Chondrocyte (in vitro differentiated cells): ENCODE measurements at regions not wholly inside any gene's neighbourhood (a gene's known extent, or its start where the extent isn't known, plus 50 kb on each side); places are given as distances from the start of the nearest gene placed in this dataset.
A peak's percentile ranks its signal among the peaks of the same experiment; 100 is the strongest.

ENCODE experiments used
- DNase-seq: peaks from one replicate; pipeline ENCODE4 v3.0.0; 2021; ENCODE audit warnings: mixed read lengths, low spot score
- H3K27ac Mint-ChIP-seq: one replicate; pipeline ENCODE4 v1.8.0; 2021; ENCODE audit warnings: mild to moderate bottlenecking, moderate library complexity, mixed read lengths; ENCODE audit not compliant: unreplicated experiment
- H3K27me3 Mint-ChIP-seq: 2 replicates; pipeline ENCODE4 v1.8.0; 2021; ENCODE audit warnings: low read depth, mixed read lengths
- H3K36me3 Mint-ChIP-seq: 2 replicates; pipeline ENCODE4 v1.8.0; 2021; ENCODE audit warnings: low read depth, mixed read lengths
- H3K4me1 Mint-ChIP-seq: 2 replicates; pipeline ENCODE4 v1.8.0; 2021; ENCODE audit warnings: low read depth, mild to moderate bottlenecking, mixed read lengths
- H3K4me3 Mint-ChIP-seq: one replicate; pipeline ENCODE4 v1.8.0; 2021; ENCODE audit warnings: mild to moderate bottlenecking, moderate library complexity, mixed read lengths; ENCODE audit not compliant: unreplicated experiment
- H3K9me3 Mint-ChIP-seq: 2 replicates; pipeline ENCODE4 v1.8.0; 2021; ENCODE audit warnings: low read depth, mixed read lengths
- CTCF ChIP-seq: fragments of 200-600 bp; sonication (generic); IDR thresholded peaks from 2 replicates; pipeline ENCODE4 v1.5.0; 2021; ENCODE audit warnings: antibody characterized with exemption, mild to moderate bottlenecking, moderate library complexity

DNA sequence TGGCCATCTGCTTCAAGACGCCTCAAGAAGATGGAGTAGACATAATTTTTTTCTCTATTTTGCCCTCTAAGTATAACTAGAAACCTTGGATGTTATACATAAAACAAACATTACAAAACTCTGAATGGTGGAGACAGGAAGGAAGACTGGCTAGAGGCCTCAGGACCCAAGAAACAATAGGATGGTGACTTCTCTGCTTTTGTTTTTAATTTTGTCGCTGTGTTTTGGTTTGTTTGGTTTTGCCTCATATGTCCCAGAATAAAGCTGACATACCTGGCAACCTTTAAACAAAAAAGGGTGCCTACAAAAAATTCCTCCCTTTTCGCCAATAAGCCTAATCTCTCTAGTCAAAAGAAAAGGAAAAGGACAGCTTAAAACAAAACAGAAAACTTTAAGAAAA is 109.1 kb downstream of the PPP4R3C start:
- no peak for TF ChIP-seq CTCF
- DNase-seq: no peak
- no peak overlapping the region for H3K4me3 Mint-ChIP-seq
- H3K9me3 Mint-ChIP-seq: peaks cover 7% of the 10 kb centered on the region
- no peak overlapping the region for H3K27ac Mint-ChIP-seq
- H3K4me1 Mint-ChIP-seq: no peaks in the 10 kb centered on the region
- no peaks in the 10 kb centered on the region for H3K27me3 Mint-ChIP-seq
- H3K36me3 Mint-ChIP-seq: no peaks in the 10 kb centered on the region

DNA sequence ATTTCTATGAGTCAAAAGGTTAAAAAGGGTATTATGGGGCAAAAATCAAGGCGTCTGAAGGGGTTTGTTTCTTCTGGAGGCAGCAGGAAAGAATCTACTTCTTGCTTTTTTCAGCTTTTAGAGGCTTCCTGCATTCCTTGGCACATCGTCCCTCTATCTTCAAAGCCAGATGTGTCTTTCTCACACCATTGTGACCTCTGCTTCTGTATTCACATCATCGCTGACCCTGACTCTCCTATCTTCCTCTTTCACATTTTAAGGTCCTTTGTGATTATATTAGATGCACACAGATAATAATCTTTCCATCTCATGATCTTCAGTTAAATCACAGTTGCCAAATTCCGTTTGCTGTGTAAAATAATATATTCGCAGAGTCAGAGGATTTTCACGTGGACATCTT is 112.7 kb downstream of the PPP4R3C start:
- H3K27ac Mint-ChIP-seq: no peak overlapping the region
- H3K4me3 Mint-ChIP-seq: no peak overlapping the region
- TF ChIP-seq CTCF: no peak
- no peaks in the 10 kb centered on the region for H3K4me1 Mint-ChIP-seq
- no peaks in the 10 kb centered on the region for H3K27me3 Mint-ChIP-seq
- no peaks in the 10 kb centered on the region for H3K9me3 Mint-ChIP-seq
- no peaks in the 10 kb centered on the region for H3K36me3 Mint-ChIP-seq
- DNase-seq: no peak

DNA sequence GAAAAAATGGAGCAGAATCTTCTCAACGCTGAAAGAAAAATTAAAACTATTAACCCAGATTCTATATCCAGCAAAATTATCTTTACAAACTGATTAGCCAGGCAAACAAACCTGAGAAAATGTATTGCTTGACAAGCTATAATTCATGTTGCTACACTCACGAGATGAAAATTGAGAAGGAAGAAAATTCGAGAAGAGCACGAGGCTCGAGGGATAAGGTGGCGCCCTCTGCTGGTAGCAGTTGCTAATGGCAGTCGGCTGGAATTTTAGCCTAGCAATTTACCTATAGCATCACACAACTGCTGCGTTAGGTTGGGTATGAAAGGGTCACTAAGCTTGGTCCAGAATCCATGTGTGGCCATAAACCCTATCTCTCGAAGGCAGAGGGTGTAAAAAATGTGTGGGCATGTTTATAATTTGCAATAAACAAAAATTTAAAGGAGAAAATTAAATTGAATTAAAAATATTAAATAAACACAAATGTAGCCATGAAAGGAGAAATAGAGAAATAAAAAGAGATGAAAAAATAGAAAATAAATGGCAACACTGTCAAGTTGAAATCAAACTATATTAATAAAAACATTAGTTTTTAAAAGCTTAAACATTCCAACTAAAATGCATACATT is 126.6 kb downstream of the PPP4R3C start:
- DNase-seq: no peak

GRCh38 chrX:27321632-27322031 is 141.5 kb downstream of the PPP4R3C start:
- H3K4me1 Mint-ChIP-seq: no peaks in the 10 kb centered on the region
- TF ChIP-seq CTCF: no peak
- peaks cover 19% of the 10 kb centered on the region for H3K9me3 Mint-ChIP-seq
- H3K27me3 Mint-ChIP-seq: no peaks in the 10 kb centered on the region
- H3K4me3 Mint-ChIP-seq: no peak overlapping the region
- no peak for DNase-seq
- H3K27ac Mint-ChIP-seq: no peak overlapping the region
- no peaks in the 10 kb centered on the region for H3K36me3 Mint-ChIP-seq

More for the DNA sequence above, 126.6 kb downstream of the PPP4R3C start:
- peak; percentile 83 for TF ChIP-seq CTCF
- Mint-ChIP-seq H3K36me3 (no peaks in the 10 kb centered on the region), H3K27ac (no peak overlapping the region), H3K27me3 (no peaks in the 10 kb centered on the region), H3K4me1 (no peaks in the 10 kb centered on the region), H3K4me3 (no peak overlapping the region), H3K9me3 (no peaks in the 10 kb centered on the region)

GRCh38 chrX:27309406-27309805 is 153.7 kb downstream of the PPP4R3C start:
- H3K4me3 Mint-ChIP-seq: no peak overlapping the region
- DNase-seq: no peak
- no peaks in the 10 kb centered on the region for H3K27me3 Mint-ChIP-seq

More at GRCh38 chrX:27309406-27309805, 153.7 kb downstream of the PPP4R3C start:
- Mint-ChIP-seq H3K4me1 (no peaks in the 10 kb centered on the region), H3K36me3 (no peaks in the 10 kb centered on the region), H3K27ac (no peak overlapping the region), H3K9me3 (peaks cover 17% of the 10 kb centered on the region)
- TF ChIP-seq CTCF: no peak
